Daoy (cell line): ENCODE measurements at regions not wholly inside any gene's neighbourhood (a gene's known extent, or its start where the extent isn't known, plus 50 kb on each side); places are given as distances from the start of the nearest gene placed in this dataset.

Experiments
- DNase-seq: peaks from one replicate; pipeline ENCODE4 v3.0.0-alpha.2; 2015; ENCODE audit warnings: low read depth

GRCh38 chr21:29443411-29444010, 144.8 kb downstream of the BACH1 start:
- DNase-seq = no peak

- no peak for DNase-seq
These were observed 150.0 kb downstream of the BACH1 start for GRCh38 chr21:29448766-29449165.

DNA sequence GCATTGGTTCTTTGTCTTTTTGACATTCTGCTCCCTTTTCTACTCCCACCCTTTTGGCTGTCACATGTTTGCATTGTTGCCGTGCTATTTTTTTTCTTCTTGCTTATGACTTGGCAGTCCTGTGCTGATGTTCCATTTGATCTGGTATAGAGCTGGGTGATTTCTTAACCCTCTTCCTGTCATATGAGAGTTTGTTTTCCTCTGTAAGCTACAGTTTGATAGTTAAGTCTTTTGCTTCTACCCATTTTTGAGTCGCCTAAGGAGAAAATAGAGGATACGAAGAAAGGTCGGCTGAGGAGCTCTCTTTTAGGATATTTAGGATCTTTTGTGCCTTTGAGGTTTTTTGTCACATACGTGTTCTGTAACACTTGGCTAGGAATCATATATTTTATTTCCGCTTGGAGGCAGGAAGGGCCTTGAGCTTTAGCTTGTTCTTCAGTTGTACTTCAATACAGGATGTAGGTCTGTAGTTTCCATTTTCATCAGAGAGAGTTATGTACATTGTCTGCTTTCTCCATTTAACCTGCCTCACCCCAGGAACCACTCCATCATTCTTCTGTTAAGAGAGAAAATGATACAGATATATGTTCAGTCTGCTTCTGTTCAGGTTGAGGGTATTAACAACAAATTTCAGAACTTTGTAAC, 150.7 kb downstream of the BACH1 start:
- no peak for DNase-seq

DNA sequence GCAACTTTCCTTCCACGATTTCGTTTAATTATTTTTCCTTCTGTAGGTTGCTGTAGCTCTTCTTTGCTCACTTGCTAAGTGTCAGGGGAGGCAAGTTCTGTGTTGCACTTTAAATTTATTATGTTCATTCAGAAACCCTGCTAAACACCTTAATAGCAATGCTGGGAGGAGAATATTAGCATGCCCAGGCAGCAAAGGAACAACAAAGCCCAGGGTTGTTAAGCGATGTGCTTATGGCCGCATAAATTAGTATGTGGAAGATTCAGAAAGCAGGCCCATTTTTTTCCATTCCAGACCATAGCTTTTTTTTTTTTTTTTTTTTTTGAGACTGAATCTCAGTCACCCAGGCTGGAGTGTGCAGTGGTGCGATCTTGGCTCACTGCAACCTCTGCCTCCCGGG, 151.3 kb downstream of the BACH1 start:
- DNase-seq = no peak

DNA sequence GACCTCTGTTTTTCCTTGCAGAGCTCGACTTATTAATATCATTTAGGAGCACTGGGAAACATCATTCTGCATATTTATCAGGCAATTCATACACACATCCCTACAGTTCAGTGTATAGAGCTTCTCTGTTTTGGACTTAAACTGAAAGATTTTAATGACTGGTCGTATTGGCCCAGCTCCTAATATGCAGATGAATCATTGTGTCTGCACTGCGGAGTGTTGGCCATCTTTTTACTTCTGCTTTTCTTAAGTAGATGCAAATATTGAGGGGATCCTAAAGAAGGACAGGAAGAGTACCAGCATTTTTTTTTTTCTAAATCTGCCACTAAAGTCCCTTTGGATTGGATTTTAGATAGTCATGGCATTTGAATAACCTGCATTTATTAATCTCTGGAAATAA, 154.8 kb downstream of the BACH1 start:
- no peak for DNase-seq

- no peak for DNase-seq
These were observed 155.5 kb downstream of the BACH1 start for GRCh38 chr21:29454179-29454578.

DNA sequence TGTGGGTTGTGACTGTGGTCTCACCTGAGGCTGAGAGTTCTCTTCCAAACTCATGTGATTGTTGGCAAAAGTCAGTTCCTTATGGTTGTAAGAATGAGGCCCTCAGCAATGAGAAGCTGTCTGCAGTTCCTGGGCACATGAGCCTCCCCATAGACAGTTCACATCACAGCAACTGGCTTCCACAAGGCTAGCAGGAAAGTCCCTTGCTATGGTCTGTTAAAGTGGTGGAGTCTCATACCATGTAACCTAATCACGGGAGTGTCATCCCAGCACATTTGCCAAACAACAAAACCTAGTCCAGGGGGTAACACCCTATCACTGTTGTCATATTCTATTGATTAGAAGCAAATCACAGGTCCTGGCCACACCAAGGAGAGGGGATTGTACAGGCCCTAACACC, 163.8 kb downstream of the BACH1 start:
- no peak for DNase-seq

DNA sequence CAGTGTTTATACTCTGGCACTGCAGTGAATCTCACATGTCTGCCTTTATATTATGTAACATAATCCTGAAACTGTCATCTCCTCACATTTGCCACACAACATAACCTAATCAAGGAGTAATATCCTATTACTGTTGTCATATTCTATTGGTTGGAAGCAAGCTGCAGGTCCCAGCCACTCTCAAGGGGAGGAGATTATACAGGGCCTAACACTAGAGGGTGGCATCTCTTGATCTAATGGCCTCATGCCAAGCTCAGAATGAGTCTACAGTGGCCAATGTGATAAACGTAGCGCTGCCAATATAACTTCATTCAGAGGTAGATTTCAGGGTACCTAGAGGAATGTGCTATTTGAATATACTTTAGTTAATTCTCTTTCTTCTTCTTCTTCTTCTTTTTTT, 166.8 kb downstream of the BACH1 start:
- DNase-seq = no peak

GRCh38 chr21:29466532-29466931, 167.8 kb downstream of the BACH1 start:
- no peak for DNase-seq

GRCh38 chr21:29470397-29470796, 171.7 kb downstream of the BACH1 start:
- no peak for DNase-seq

- no peak for DNase-seq
These were observed 175.1 kb downstream of the BACH1 start for GRCh38 chr21:29473808-29474207.

DNA sequence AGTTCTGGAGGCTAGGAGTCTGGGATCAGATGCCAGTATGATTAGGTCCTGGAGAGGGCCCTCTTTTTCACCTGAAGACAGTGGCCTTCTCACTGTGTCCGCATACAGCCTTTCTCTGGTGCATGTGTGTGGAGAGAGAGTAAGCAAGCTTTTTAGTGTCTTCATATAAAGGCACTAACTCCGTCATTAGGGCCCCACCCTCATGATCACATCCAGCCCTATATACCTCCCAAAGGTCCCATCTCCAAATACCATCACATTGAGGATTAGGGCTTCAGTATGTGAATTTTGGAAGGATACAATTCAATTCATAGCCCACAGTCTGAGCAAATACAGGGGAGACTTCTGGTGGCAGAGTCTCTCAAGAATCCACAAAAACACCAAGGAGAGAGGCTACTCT, 176.6 kb downstream of the BACH1 start:
- DNase-seq = no peak

- no peak for DNase-seq
These were observed 178.6 kb downstream of the BACH1 start for GRCh38 chr21:29477347-29477746.

GRCh38 chr21:29477941-29478340, 179.2 kb downstream of the BACH1 start:
- peak; percentile 60 for DNase-seq

DNA sequence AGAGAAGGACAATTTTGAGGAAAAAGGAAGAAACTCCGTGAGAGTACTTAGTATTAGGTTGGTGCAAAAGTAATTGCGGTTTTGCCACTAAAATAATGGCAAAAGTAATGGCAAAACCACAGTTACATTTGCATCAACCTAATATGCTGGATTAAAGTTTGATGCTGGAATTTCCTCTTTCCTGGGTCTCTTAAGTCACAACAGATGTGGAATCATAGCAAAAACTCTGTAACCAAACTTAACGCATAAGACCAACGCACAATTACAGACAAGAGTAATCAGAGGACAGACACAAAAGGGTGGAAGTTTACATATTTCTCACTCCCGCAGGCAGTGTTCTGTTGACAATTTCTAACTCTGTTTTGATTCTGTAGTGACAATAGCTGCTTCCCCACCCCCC, 182.4 kb downstream of the BACH1 start:
- DNase-seq = no peak

DNA sequence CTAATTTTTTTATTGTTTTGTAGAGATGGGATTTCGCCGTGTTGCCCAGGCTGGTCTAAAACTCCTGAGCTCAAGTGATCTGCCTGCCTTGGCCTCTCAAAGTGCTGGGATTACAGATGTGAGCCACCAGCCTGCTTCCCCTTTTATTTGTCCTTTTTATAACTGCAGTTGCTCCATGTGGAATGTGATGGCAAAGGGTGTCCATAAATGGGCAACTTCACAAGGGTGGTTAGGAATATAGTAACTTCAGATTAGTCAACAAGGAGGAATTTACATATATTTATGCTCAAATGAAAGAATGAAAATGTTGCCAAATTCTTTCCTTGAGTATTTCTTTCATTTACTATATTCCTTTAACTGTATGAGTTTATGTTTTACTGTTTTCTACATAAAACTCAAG, 182.9 kb downstream of the BACH1 start:
- DNase-seq = no peak

DNA sequence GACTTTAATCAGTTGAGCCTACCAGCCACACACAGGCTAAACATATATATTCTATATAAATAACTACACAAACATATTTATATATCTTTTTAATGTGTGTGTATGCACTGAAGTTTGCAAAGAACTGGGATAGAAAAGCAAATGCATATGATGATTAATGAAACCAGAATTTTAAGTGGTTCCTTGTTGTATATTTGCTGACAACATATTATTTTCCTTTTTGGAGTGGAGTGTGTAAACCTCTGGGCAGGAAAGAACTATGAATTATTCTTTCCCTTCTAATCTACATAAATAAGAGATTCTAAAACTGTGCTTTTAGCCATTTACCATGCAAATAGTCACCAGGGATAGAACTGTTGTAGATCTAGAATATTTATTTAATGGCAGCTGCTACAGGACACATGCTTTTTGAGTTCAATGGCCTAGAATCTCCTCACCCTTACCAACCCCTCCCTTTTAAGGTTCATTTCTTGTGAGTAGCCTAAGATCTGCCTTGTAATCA, 187.6 kb downstream of the BACH1 start:
- DNase-seq = no peak
